A549 (cell line): ENCODE measurements at regions not wholly inside any gene's neighbourhood (a gene's known extent, or its start where the extent isn't known, plus 50 kb on each side); places are given as distances from the start of the nearest gene placed in this dataset.

Experiments
- ATAC-seq, 2 experiments: fragments of 200-7000 bp in 1 of 2; fragments of >200 bp in 1 of 2; cut with Nextera tagmentation in 1 of 2; cut with Tn5 transposase in 1 of 2; 3 replicates each; pipeline versions ENCODE4 v1.8.0 to v1.9.1; 2018 to 2020; ENCODE audit warnings: mild to moderate bottlenecking in 1 of 2, moderate library complexity in 1 of 2
- CTCF ChIA-PET: fragments of 300-600 bp; sonication (Branson Sonifier 250); formaldehyde crosslinking; extraction: SDS; loops from one replicate; lab custom pipeline; 2021; ENCODE audit warnings: antibody characterized with exemption, inconsistent platforms; lab: Yijun Ruan, JAX
- POLR2A ChIA-PET: fragments of 350-600 bp; formaldehyde crosslinking; extraction: SDS; loops from one replicate; lab custom pipeline; 2021; ENCODE audit warnings: antibody characterized with exemption, inconsistent platforms; lab: Yijun Ruan, JAX
- DNase-seq, 2 experiments: peaks; one replicate each; pipeline versions ENCODE4 v3.0.0 to v3.0.0-alpha.2; 2011 to 2016; ENCODE audit warnings: low read depth in 1 of 2, low spot score in 1 of 2
- FAIRE-seq: peaks from 2 replicates; lab custom pipeline; 2011; peaks lifted over from hg19 to GRCh38; lab: Jason Lieb, UNC
- H3K27ac ChIP-seq, 2 experiments: fragments of >200 bp; sonication (Bioruptor Twin); formaldehyde crosslinking; 3 replicates each; pipeline ENCODE4 v1.5.1; 2016 to 2017
- H3K4me1 ChIP-seq: fragments of >200 bp; sonication (Bioruptor Twin); formaldehyde crosslinking; 3 replicates; pipeline ENCODE4 v1.6.1; 2016
- H3K4me2 ChIP-seq: fragments of >200 bp; sonication (Bioruptor Twin); formaldehyde crosslinking; 3 replicates; pipeline ENCODE4 v1.6.1; 2016
- H3K4me3 ChIP-seq: fragments of >200 bp; sonication (Bioruptor Twin); formaldehyde crosslinking; 3 replicates; pipeline ENCODE4 v1.5.1; 2016
- H3K9me3 ChIP-seq: fragments of >200 bp; sonication (Bioruptor Twin); formaldehyde crosslinking; 3 replicates; pipeline ENCODE4 v1.6.1; 2016
- CBX2 ChIP-seq: fragments of 200-600 bp; sonication (generic); IDR thresholded peaks from 2 replicates; pipeline ENCODE4 v1.6.1; 2016; ENCODE audit warnings: low read depth, mild to moderate bottlenecking, borderline replicate concordance
- CBX8 ChIP-seq: fragments of 200-600 bp; sonication (generic); IDR thresholded peaks from 2 replicates; pipeline ENCODE4 v1.6.1; 2016
- CHD2 ChIP-seq: fragments of 150-350 bp; IDR thresholded peaks from 2 replicates; pipeline ENCODE4 v1.6.1; 2014; ENCODE audit warnings: low read length; ENCODE audit not compliant: partially characterized antibody
- EHF ChIP-seq: fragments of 250-450 bp; sonication (Bioruptor Pico); IDR thresholded peaks from 2 replicates; pipeline ENCODE4 v1.5.0; 2020; ENCODE audit warnings: mild to moderate bottlenecking
- ESRRA ChIP-seq: fragments of 150-350 bp; IDR thresholded peaks from 2 replicates; pipeline ENCODE4 v1.6.1; 2014; ENCODE audit warnings: mild to moderate bottlenecking, low read length, borderline replicate concordance
- FOSL2 ChIP-seq, 2 experiments: fragments of 450-650 bp in 1 of 2; fragments of >200 bp in 1 of 2; sonication (Bioruptor Twin) in 1 of 2; formaldehyde crosslinking; IDR thresholded peaks; 2 replicates each; pipeline versions ENCODE4 v1.5.0 to v1.6.1; 2016 to 2020; ENCODE audit warnings: mild to moderate bottlenecking in 1 of 2, moderate library complexity in 1 of 2
- GATA3 ChIP-seq: IDR thresholded peaks from 2 replicates; pipeline ENCODE4 v1.6.1; 2012; ENCODE audit warnings: borderline replicate concordance
- HEYL ChIP-seq: fragments of 250-450 bp; sonication (Bioruptor Pico); IDR thresholded peaks from 2 replicates; pipeline ENCODE4 v1.8.0; 2021; ENCODE audit warnings: mild to moderate bottlenecking, moderate library complexity
- HOXA7 ChIP-seq: fragments of 250-450 bp; sonication (Bioruptor Pico); IDR thresholded peaks from 2 replicates; pipeline ENCODE4 v1.5.0; 2020; ENCODE audit warnings: mild to moderate bottlenecking, moderate library complexity
- KDM1A ChIP-seq: fragments of 200-600 bp; sonication (generic); IDR thresholded peaks from 2 replicates; pipeline ENCODE4 v1.6.1; 2016; ENCODE audit warnings: low read depth, mild to moderate bottlenecking
- KDM5A ChIP-seq: fragments of 200-600 bp; sonication (generic); IDR thresholded peaks from 2 replicates; pipeline ENCODE4 v1.6.1; 2016; ENCODE audit warnings: antibody characterized with exemption, mild to moderate bottlenecking
- MAX ChIP-seq: IDR thresholded peaks from 2 replicates; pipeline ENCODE4 v1.6.1; 2012
- MAZ ChIP-seq: fragments of 150-350 bp; IDR thresholded peaks from 2 replicates; pipeline ENCODE4 v1.6.1; 2014; ENCODE audit warnings: antibody characterized with exemption, low read depth, low read length, borderline replicate concordance
- MYC ChIP-seq: IDR thresholded peaks from 2 replicates; pipeline ENCODE4 v1.6.1; 2012; ENCODE audit warnings: mild to moderate bottlenecking, inconsistent platforms, low read length, improper control_type of control experiment, borderline replicate concordance
- PHF8 ChIP-seq: fragments of 200-600 bp; sonication (generic); IDR thresholded peaks from 2 replicates; pipeline ENCODE4 v1.6.1; 2016; ENCODE audit warnings: low read depth, mild to moderate bottlenecking, antibody characterized with exemption, moderate library complexity, borderline replicate concordance
- POLR2AphosphoS2 ChIP-seq: conservative IDR thresholded peaks from 2 replicates; pipeline ENCODE4 v1.6.1; 2012; ENCODE audit warnings: low read length, improper control_type of control experiment, inconsistent platforms
- RARB ChIP-seq: fragments of 250-450 bp; sonication (Bioruptor Pico); IDR thresholded peaks from 2 replicates; pipeline ENCODE4 v1.8.0; 2021; ENCODE audit warnings: mild to moderate bottlenecking, moderate library complexity
- RFX5 ChIP-seq: fragments of 450-650 bp; IDR thresholded peaks from 2 replicates; pipeline ENCODE4 v1.7.1; 2014; ENCODE audit warnings: antibody characterized with exemption, mild to moderate bottlenecking, moderate library complexity
- USF2 ChIP-seq: fragments of 450-650 bp; IDR thresholded peaks from 2 replicates; pipeline ENCODE4 v1.6.1; 2014; ENCODE audit warnings: antibody characterized with exemption
- ZC3H11A ChIP-seq: fragments of 450-650 bp; IDR thresholded peaks from 2 replicates; pipeline ENCODE4 v1.6.1; 2014; ENCODE audit warnings: antibody characterized with exemption, mild to moderate bottlenecking
- WGBS: methylation state at CpG from one replicate; pipeline ENCODE4 v1.1.6; 2017; ENCODE audit errors: missing lambda C conversion rate; 5-methylcytosine and 5-hydroxymethylcytosine counted together
- TF ChIP-seq, protein P1 (sequence below): fragments of >200 bp; sonication (Bioruptor Twin); formaldehyde crosslinking; IDR thresholded peaks from 3 replicates; pipeline ENCODE4 v1.6.1; 2016
- TF ChIP-seq, protein P2 (sequence below): IDR thresholded peaks from 2 replicates; pipeline ENCODE4 v1.6.1; 2012

- no peak overlapping the region for H3K27ac ChIP-seq
- H3K4me2 ChIP-seq = no peak overlapping the region
- CTCF ChIA-PET = interaction anchor here (0.6 to 1.5 kb wide), 3 partner anchors 8 to 374 kb away, joined by 3 to 4 read pairs (median 3); no protein-coding TSS in a partner anchor
- TF ChIP-seq, protein P1, sequence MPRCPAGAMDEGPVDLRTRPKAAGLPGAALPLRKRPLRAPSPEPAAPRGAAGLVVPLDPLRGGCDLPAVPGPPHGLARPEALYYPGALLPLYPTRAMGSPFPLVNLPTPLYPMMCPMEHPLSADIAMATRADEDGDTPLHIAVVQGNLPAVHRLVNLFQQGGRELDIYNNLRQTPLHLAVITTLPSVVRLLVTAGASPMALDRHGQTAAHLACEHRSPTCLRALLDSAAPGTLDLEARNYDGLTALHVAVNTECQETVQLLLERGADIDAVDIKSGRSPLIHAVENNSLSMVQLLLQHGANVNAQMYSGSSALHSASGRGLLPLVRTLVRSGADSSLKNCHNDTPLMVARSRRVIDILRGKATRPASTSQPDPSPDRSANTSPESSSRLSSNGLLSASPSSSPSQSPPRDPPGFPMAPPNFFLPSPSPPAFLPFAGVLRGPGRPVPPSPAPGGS = no peak
- TF ChIP-seq CBX8 (no peak), CHD2 (no peak), MAX (no peak), GATA3 (no peak), CBX2 (no peak), RFX5 (no peak), ESRRA (no peak), MYC (no peak), MAZ (no peak), EHF (CRISPR knock-in tag) (no peak), KDM5A (no peak), USF2 (no peak), PHF8 (no peak), HOXA7 (CRISPR knock-in tag) (no peak), POLR2AphosphoS2 (no peak), RARB (CRISPR knock-in tag) (no peak), FOSL2 (IDR thresholded peaks at IDR 0.05) (no peak), FOSL2 (CRISPR knock-in tag; IDR thresholded peaks at IDR 0.05) (no peak), HEYL (CRISPR knock-in tag) (no peak)
- TF ChIP-seq, protein P2, sequence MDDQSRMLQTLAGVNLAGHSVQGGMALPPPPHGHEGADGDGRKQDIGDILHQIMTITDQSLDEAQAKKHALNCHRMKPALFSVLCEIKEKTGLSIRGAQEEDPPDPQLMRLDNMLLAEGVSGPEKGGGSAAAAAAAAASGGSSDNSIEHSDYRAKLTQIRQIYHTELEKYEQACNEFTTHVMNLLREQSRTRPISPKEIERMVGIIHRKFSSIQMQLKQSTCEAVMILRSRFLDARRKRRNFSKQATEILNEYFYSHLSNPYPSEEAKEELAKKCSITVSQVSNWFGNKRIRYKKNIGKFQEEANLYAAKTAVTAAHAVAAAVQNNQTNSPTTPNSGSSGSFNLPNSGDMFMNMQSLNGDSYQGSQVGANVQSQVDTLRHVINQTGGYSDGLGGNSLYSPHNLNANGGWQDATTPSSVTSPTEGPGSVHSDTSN = no peak
- TF ChIP-seq, all 56 proteins: peak for 0
- 60% methylated on average over 7 of the region's 7 CpGs for WGBS
- ATAC-seq (no peak), FAIRE-seq (no peak), DNase-seq (no peak)
- no peak overlapping the region for H3K4me3 ChIP-seq
- no peaks in the 10 kb centered on the region for H3K9me3 ChIP-seq
- POLR2A ChIA-PET = interaction anchor here (0.6 kb wide), 1 partner anchor 35 kb away, joined by 3 read pairs; no protein-coding TSS in a partner anchor
- H3K4me1 ChIP-seq = no peaks in the 10 kb centered on the region
Observed at GRCh38 chr12:68422956-68423574, 90.9 kb upstream of the MDM1 start.

GRCh38 chr12:68425998-68426397 is 93.8 kb upstream of the MDM1 start:
- DNase-seq = no peak
- no peak overlapping the region for H3K4me3 ChIP-seq
- H3K27ac ChIP-seq = no peak overlapping the region
- WGBS = 66% methylated on average over 2 of the region's 2 CpGs
- H3K4me2 ChIP-seq = no peak overlapping the region
- POLR2A ChIA-PET = interaction anchor here (0.7 kb wide), 1 partner anchor 184 kb away, joined by 3 read pairs; the partner anchor contains the start of gene RAP1B
- no peak for FAIRE-seq
- no peaks in the 10 kb centered on the region for H3K9me3 ChIP-seq
- TF ChIP-seq FOSL2 (IDR thresholded peaks at IDR 0.05) (no peak), FOSL2 (CRISPR knock-in tag; IDR thresholded peaks at IDR 0.05) (no peak), KDM1A (no peak), MAX (no peak), ZC3H11A (no peak)
- peak in 1 of 2 experiments; percentile 36; a peak in 1 of 6 replicates for ATAC-seq
- H3K4me1 ChIP-seq = no peaks in the 10 kb centered on the region
- CTCF ChIA-PET = no interaction called here
